A673 (cell line): ENCODE measurements at regions not wholly inside any gene's neighbourhood (a gene's known extent, or its start where the extent isn't known, plus 50 kb on each side); places are given as distances from the start of the nearest gene placed in this dataset.

Source experiments
- EZH2 ChIP-seq: fragments of 200-600 bp; sonication (generic); IDR thresholded peaks from 2 replicates; pipeline ENCODE4 v1.6.1; 2017; ENCODE audit warnings: borderline replicate concordance, low read depth, mild to moderate bottlenecking, mixed read lengths, antibody characterized with exemption, low read length; ENCODE audit not compliant: poor library complexity, severe bottlenecking
- TF ChIP-seq, protein P1 (sequence below): fragments of 300-800, 200-600 bp; sonication (generic); conservative IDR thresholded peaks from 2 replicates; pipeline ENCODE4 v1.5.1; 2017; ENCODE audit warnings: low read depth, mild to moderate bottlenecking, antibody characterized with exemption, low read length, moderate library complexity, mixed read lengths

DNA sequence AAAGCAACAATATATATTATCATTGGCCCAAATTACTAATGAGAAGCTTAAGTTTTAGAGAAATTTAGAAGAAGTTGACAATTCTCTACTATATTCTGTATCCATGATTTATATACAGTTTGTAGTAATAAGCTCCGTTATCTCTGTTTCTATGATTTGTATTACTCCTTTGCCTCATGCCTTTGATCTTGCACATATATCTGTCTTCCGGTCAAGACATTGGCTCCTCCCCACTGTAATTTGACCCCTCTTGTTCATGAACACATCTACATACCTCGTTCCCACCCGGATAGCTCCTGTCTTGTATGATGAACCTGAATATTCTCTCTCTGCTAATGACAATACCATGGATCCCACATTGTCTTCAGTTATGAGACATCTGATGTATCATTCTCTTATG, 581.0 kb upstream of the RGS18 start:
- TF ChIP-seq, protein P1, sequence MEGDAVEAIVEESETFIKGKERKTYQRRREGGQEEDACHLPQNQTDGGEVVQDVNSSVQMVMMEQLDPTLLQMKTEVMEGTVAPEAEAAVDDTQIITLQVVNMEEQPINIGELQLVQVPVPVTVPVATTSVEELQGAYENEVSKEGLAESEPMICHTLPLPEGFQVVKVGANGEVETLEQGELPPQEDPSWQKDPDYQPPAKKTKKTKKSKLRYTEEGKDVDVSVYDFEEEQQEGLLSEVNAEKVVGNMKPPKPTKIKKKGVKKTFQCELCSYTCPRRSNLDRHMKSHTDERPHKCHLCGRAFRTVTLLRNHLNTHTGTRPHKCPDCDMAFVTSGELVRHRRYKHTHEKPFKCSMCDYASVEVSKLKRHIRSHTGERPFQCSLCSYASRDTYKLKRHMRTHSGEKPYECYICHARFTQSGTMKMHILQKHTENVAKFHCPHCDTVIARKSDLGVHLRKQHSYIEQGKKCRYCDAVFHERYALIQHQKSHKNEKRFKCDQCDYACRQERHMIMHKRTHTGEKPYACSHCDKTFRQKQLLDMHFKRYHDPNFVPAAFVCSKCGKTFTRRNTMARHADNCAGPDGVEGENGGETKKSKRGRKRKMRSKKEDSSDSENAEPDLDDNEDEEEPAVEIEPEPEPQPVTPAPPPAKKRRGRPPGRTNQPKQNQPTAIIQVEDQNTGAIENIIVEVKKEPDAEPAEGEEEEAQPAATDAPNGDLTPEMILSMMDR = no peak
- TF ChIP-seq EZH2 = no peak
